GM21390 (cell line): ENCODE measurements at regions not wholly inside any gene's neighbourhood (a gene's known extent, or its start where the extent isn't known, plus 50 kb on each side); places are given as distances from the start of the nearest gene placed in this dataset.

Experiments used
- ATAC-seq: cut with Tn5 transposase; IDR thresholded peaks from one replicate; pipeline ENCODE4 v1.9.1; 2021; ENCODE audit not compliant: unreplicated experiment

- ATAC-seq, result no peak
Measured at GRCh38 chr3:88921986-88922385, 185.4 kb upstream of the EPHA3 start.

GRCh38 chr3:88926221-88926620, 181.2 kb upstream of the EPHA3 start:
- ATAC-seq, result no peak

GRCh38 chr3:88930611-88931010, 176.8 kb upstream of the EPHA3 start:
- ATAC-seq, result no peak

GRCh38 chr3:88936831-88937230, 170.6 kb upstream of the EPHA3 start:
- no peak for ATAC-seq

GRCh38 chr3:88940296-88940695, 167.1 kb upstream of the EPHA3 start:
- no peak for ATAC-seq

GRCh38 chr3:88947013-88947412, 160.4 kb upstream of the EPHA3 start:
- ATAC-seq, result no peak

GRCh38 chr3:88954853-88955252, 152.6 kb upstream of the EPHA3 start:
- no peak for ATAC-seq

- ATAC-seq, result no peak
Measured at GRCh38 chr3:88955274-88955673, 152.1 kb upstream of the EPHA3 start.

- no peak for ATAC-seq
Measured at GRCh38 chr3:88957711-88958439, 149.5 kb upstream of the EPHA3 start.

GRCh38 chr3:88960019-88960418, 147.4 kb upstream of the EPHA3 start:
- ATAC-seq, result no peak

- ATAC-seq, result no peak
Measured at GRCh38 chr3:88963003-88963402, 144.4 kb upstream of the EPHA3 start.

- no peak for ATAC-seq
Measured at GRCh38 chr3:88979760-88980159, 127.7 kb upstream of the EPHA3 start.

- ATAC-seq, result no peak
Measured at GRCh38 chr3:88983458-88983857, 124.0 kb upstream of the EPHA3 start.

- ATAC-seq, result no peak
Measured at GRCh38 chr3:88984256-88984655, 123.2 kb upstream of the EPHA3 start.

- ATAC-seq, result no peak
Measured at GRCh38 chr3:88984832-88985231, 122.6 kb upstream of the EPHA3 start.

- no peak for ATAC-seq
Measured at GRCh38 chr3:88985491-88985890, 121.9 kb upstream of the EPHA3 start.

GRCh38 chr3:88986834-88987233, 120.6 kb upstream of the EPHA3 start:
- no peak for ATAC-seq

GRCh38 chr3:88987776-88988175, 119.6 kb upstream of the EPHA3 start:
- ATAC-seq, result no peak

- ATAC-seq, result no peak
Measured at GRCh38 chr3:88988906-88989305, 118.5 kb upstream of the EPHA3 start.

GRCh38 chr3:88991496-88991895, 115.9 kb upstream of the EPHA3 start:
- ATAC-seq, result no peak

GRCh38 chr3:88996691-88997090, 110.7 kb upstream of the EPHA3 start:
- no peak for ATAC-seq

GRCh38 chr3:88997260-88997659, 110.2 kb upstream of the EPHA3 start:
- no peak for ATAC-seq

- ATAC-seq, result no peak
Measured at GRCh38 chr3:89000886-89001285, 106.5 kb upstream of the EPHA3 start.
